HPDE6-E6E7 (cell line): ENCODE measurements at regions not wholly inside any gene's neighbourhood (a gene's known extent, or its start where the extent isn't known, plus 50 kb on each side); places are given as distances from the start of the nearest gene placed in this dataset.
A peak's percentile ranks its signal among the peaks of the same experiment; 100 is the strongest.

Experiments used
- DNase-seq: peaks from one replicate; pipeline ENCODE4 v3.0.0; 2011; ENCODE audit warnings: missing footprints; ENCODE audit errors: extremely low spot score

- DNase-seq: no peak
Measured at GRCh38 chr15:39301589-39301999, 279.3 kb upstream of the THBS1 start.

GRCh38 chr15:39302936-39303335 lies 277.9 kb upstream of the THBS1 start:
- no peak for DNase-seq

GRCh38 chr15:39304201-39304841 lies 276.6 kb upstream of the THBS1 start:
- DNase-seq: no peak

GRCh38 chr15:39304931-39305728 lies 275.7 kb upstream of the THBS1 start:
- DNase-seq: no peak

- DNase-seq: peak; percentile 11
Measured at GRCh38 chr15:39310633-39311032, 270.2 kb upstream of the THBS1 start.

GRCh38 chr15:39312984-39313383 lies 267.9 kb upstream of the THBS1 start:
- DNase-seq: no peak

GRCh38 chr15:39313467-39313866 lies 267.4 kb upstream of the THBS1 start:
- no peak for DNase-seq

- no peak for DNase-seq
Measured at GRCh38 chr15:39313881-39314280, 267.0 kb upstream of the THBS1 start.

- no peak for DNase-seq
Measured at GRCh38 chr15:39315206-39315850, 265.6 kb upstream of the THBS1 start.

GRCh38 chr15:39317225-39317624 lies 263.7 kb upstream of the THBS1 start:
- DNase-seq: no peak

- no peak for DNase-seq
Measured at GRCh38 chr15:39318231-39318630, 262.6 kb upstream of the THBS1 start.

GRCh38 chr15:39320355-39320754 lies 260.5 kb upstream of the THBS1 start:
- no peak for DNase-seq

- DNase-seq: no peak
Measured at GRCh38 chr15:39320886-39321285, 260.0 kb upstream of the THBS1 start.

- no peak for DNase-seq
Measured at GRCh38 chr15:39321977-39322376, 258.9 kb upstream of the THBS1 start.

GRCh38 chr15:39323157-39323556 lies 257.7 kb upstream of the THBS1 start:
- no peak for DNase-seq

GRCh38 chr15:39323706-39324105 lies 257.2 kb upstream of the THBS1 start:
- DNase-seq: no peak

GRCh38 chr15:39326306-39326975 lies 254.4 kb upstream of the THBS1 start:
- no peak for DNase-seq

GRCh38 chr15:39327005-39327730 lies 253.7 kb upstream of the THBS1 start:
- no peak for DNase-seq

- DNase-seq: no peak
Measured at GRCh38 chr15:39330061-39330460, 250.8 kb upstream of the THBS1 start.

GRCh38 chr15:39331584-39331983 lies 249.3 kb upstream of the THBS1 start:
- no peak for DNase-seq

- no peak for DNase-seq
Measured at GRCh38 chr15:39332846-39333245, 248.0 kb upstream of the THBS1 start.

GRCh38 chr15:39333393-39333792 lies 247.5 kb upstream of the THBS1 start:
- DNase-seq: no peak
